Naive B cell (primary cell): ENCODE measurements at regions not wholly inside any gene's neighbourhood (a gene's known extent, or its start where the extent isn't known, plus 50 kb on each side); places are given as distances from the start of the nearest gene placed in this dataset.

Source experiments
- ATAC-seq, 2 donors: fragments of 150-1000 bp; cut with Tn5 transposase; 2 replicates each; pipeline ENCODE4 v1.10.0; 2021; ENCODE audit warnings: low read depth in 2 of 2, mild to moderate bottlenecking in 2 of 2, moderate library complexity in 2 of 2
- DNase-seq: peaks from one replicate; pipeline ENCODE4 v3.0.0; 2022
- H3K27ac Mint-ChIP-seq, 6 donors: one replicate each; pipeline ENCODE4 v1.8.0; 2020 to 2022; ENCODE audit warnings: mild to moderate bottlenecking in 6 of 6, mixed read lengths in 6 of 6, moderate library complexity in 5 of 6, inconsistent platforms in 2 of 6
- H3K27me3 Mint-ChIP-seq, 3 donors: one replicate each; pipeline ENCODE4 v1.8.0; 2021 to 2022; ENCODE audit warnings: mixed read lengths in 3 of 3, mild to moderate bottlenecking in 1 of 3
- H3K36me3 Mint-ChIP-seq, 2 donors: one replicate each; pipeline ENCODE4 v1.8.0; 2020 to 2022; ENCODE audit warnings: mixed read lengths in 2 of 2, inconsistent platforms in 1 of 2, mild to moderate bottlenecking in 1 of 2
- H3K4me1 Mint-ChIP-seq, 3 donors: one replicate each; pipeline ENCODE4 v1.8.0; 2020 to 2022; ENCODE audit warnings: mixed read lengths in 3 of 3, inconsistent platforms in 1 of 3, mild to moderate bottlenecking in 1 of 3, moderate library complexity in 1 of 3
- H3K4me3 Mint-ChIP-seq, 8 donors: one replicate each; pipeline ENCODE4 v1.8.0; 2020 to 2022; ENCODE audit warnings: mild to moderate bottlenecking in 8 of 8, mixed read lengths in 8 of 8, moderate library complexity in 8 of 8, inconsistent platforms in 2 of 8
- H3K9me3 Mint-ChIP-seq, 7 donors: one replicate each; pipeline ENCODE4 v1.8.0; 2020 to 2022; ENCODE audit warnings: mixed read lengths in 7 of 7, mild to moderate bottlenecking in 5 of 7, inconsistent platforms in 2 of 7, moderate library complexity in 1 of 7

- ATAC-seq (no peak), DNase-seq (no peak)
- Mint-ChIP-seq H3K4me1 (no peaks in the 10 kb centered on the region), H3K36me3 (no peaks in the 10 kb centered on the region), H3K4me3 (no peak overlapping the region), H3K27ac (no peak overlapping the region), H3K9me3 (peaks cover 0 to 10% (median 2%) of the 10 kb centered on the region in 7 donors), H3K27me3 (peaks cover 15 to 27% (median 26%) of the 10 kb centered on the region in 3 donors)
Measured at GRCh38 chr17:65394811-65395472, 166.5 kb downstream of the AXIN2 start.

- no peak for DNase-seq
- no peaks in the 10 kb centered on the region for H3K4me1 Mint-ChIP-seq
Measured at GRCh38 chr17:65393514-65393913, 167.9 kb downstream of the AXIN2 start.

GRCh38 chr17:65389949-65390348 lies 171.5 kb downstream of the AXIN2 start:
- H3K4me3 Mint-ChIP-seq, result no peak overlapping the region
- H3K27ac Mint-ChIP-seq, result no peak overlapping the region
- H3K4me1 Mint-ChIP-seq, result no peaks in the 10 kb centered on the region
- H3K27me3 Mint-ChIP-seq, result peaks cover 22 to 40% (median 30%) of the 10 kb centered on the region in 3 donors
- H3K36me3 Mint-ChIP-seq, result no peaks in the 10 kb centered on the region
- H3K9me3 Mint-ChIP-seq, result peaks cover 0 to 19% (median 2%) of the 10 kb centered on the region in 7 donors
- ATAC-seq (no peak), DNase-seq (no peak)

More at GRCh38 chr17:65393514-65393913, 167.9 kb downstream of the AXIN2 start:
- H3K4me3 Mint-ChIP-seq, result no peak overlapping the region
- peaks cover 0 to 13% (median 2%) of the 10 kb centered on the region in 7 donors for H3K9me3 Mint-ChIP-seq
- H3K27ac Mint-ChIP-seq, result no peak overlapping the region
- H3K27me3 Mint-ChIP-seq, result peaks cover 22 to 26% (median 22%) of the 10 kb centered on the region in 3 donors
- no peaks in the 10 kb centered on the region for H3K36me3 Mint-ChIP-seq
- ATAC-seq, result no peak

- Mint-ChIP-seq H3K36me3 (no peaks in the 10 kb centered on the region), H3K4me1 (no peaks in the 10 kb centered on the region), H3K27me3 (peaks cover 22 to 40% (median 30%) of the 10 kb centered on the region in 3 donors), H3K9me3 (peaks cover 0 to 19% (median 2%) of the 10 kb centered on the region in 7 donors), H3K4me3 (no peak overlapping the region), H3K27ac (no peak overlapping the region)
- ATAC-seq (no peak), DNase-seq (no peak)
Measured at GRCh38 chr17:65389426-65389825, 172.0 kb downstream of the AXIN2 start.

GRCh38 chr17:65388911-65389310 lies 172.5 kb downstream of the AXIN2 start:
- H3K4me3 Mint-ChIP-seq, result no peak overlapping the region
- H3K27me3 Mint-ChIP-seq, result peaks cover 22 to 40% (median 30%) of the 10 kb centered on the region in 3 donors
- no peaks in the 10 kb centered on the region for H3K4me1 Mint-ChIP-seq
- peaks cover 0 to 19% (median 2%) of the 10 kb centered on the region in 7 donors for H3K9me3 Mint-ChIP-seq
- DNase-seq (no peak), ATAC-seq (no peak)
- no peaks in the 10 kb centered on the region for H3K36me3 Mint-ChIP-seq
- H3K27ac Mint-ChIP-seq, result no peak overlapping the region

- DNase-seq (no peak), ATAC-seq (no peak)
- Mint-ChIP-seq H3K27me3 (peaks cover 22 to 40% (median 35%) of the 10 kb centered on the region in 3 donors), H3K27ac (no peak overlapping the region), H3K36me3 (no peaks in the 10 kb centered on the region), H3K4me3 (no peak overlapping the region), H3K4me1 (no peaks in the 10 kb centered on the region), H3K9me3 (peaks cover 0 to 19% (median 3%) of the 10 kb centered on the region in 7 donors)
Measured at GRCh38 chr17:65387322-65387721, 174.1 kb downstream of the AXIN2 start.

- H3K9me3 Mint-ChIP-seq, result peaks cover 0 to 10% (median 4%) of the 10 kb centered on the region in 7 donors
- no peak for ATAC-seq
Measured at GRCh38 chr17:65385726-65386125, 175.7 kb downstream of the AXIN2 start.

GRCh38 chr17:65385071-65385470 lies 176.4 kb downstream of the AXIN2 start:
- peaks cover 0 to 14% (median 7%) of the 10 kb centered on the region in 7 donors for H3K9me3 Mint-ChIP-seq
- no peaks in the 10 kb centered on the region for H3K36me3 Mint-ChIP-seq
- no peak for DNase-seq
- H3K27ac Mint-ChIP-seq, result peak overlapping the region in 1 of 6 donors; percentile 83
- H3K4me1 Mint-ChIP-seq, result no peaks in the 10 kb centered on the region
- ATAC-seq, result no peak
- peaks cover 20 to 27% (median 26%) of the 10 kb centered on the region in 3 donors for H3K27me3 Mint-ChIP-seq
- H3K4me3 Mint-ChIP-seq, result no peak overlapping the region

More at GRCh38 chr17:65385726-65386125, 175.7 kb downstream of the AXIN2 start:
- no peaks in the 10 kb centered on the region for H3K36me3 Mint-ChIP-seq
- H3K27ac Mint-ChIP-seq, result no peak overlapping the region
- no peak overlapping the region for H3K4me3 Mint-ChIP-seq
- DNase-seq, result no peak
- no peaks in the 10 kb centered on the region for H3K4me1 Mint-ChIP-seq
- peaks cover 21 to 27% (median 27%) of the 10 kb centered on the region in 3 donors for H3K27me3 Mint-ChIP-seq

- Mint-ChIP-seq H3K4me3 (no peak overlapping the region), H3K27me3 (peaks cover 1 to 20% (median 19%) of the 10 kb centered on the region in 3 donors), H3K27ac (no peak overlapping the region), H3K9me3 (peaks cover 4 to 15% (median 7%) of the 10 kb centered on the region in 7 donors), H3K36me3 (no peaks in the 10 kb centered on the region), H3K4me1 (no peaks in the 10 kb centered on the region)
- ATAC-seq (no peak), DNase-seq (no peak)
Measured at GRCh38 chr17:65381152-65381551, 180.3 kb downstream of the AXIN2 start.

GRCh38 chr17:65374966-65375365 lies 186.5 kb downstream of the AXIN2 start:
- Mint-ChIP-seq H3K36me3 (no peaks in the 10 kb centered on the region), H3K4me3 (no peak overlapping the region), H3K4me1 (no peaks in the 10 kb centered on the region), H3K27me3 (peaks cover 30 to 52% (median 33%) of the 10 kb centered on the region in 3 donors), H3K9me3 (peaks cover 0 to 9% (median 6%) of the 10 kb centered on the region in 7 donors), H3K27ac (no peak overlapping the region)
- DNase-seq, result no peak
- no peak for ATAC-seq

GRCh38 chr17:65371702-65372101 lies 189.7 kb downstream of the AXIN2 start:
- no peak for ATAC-seq
- DNase-seq, result no peak
- Mint-ChIP-seq H3K9me3 (peaks cover 0 to 6% (median 2%) of the 10 kb centered on the region in 7 donors), H3K27ac (no peak overlapping the region), H3K36me3 (no peaks in the 10 kb centered on the region), H3K27me3 (peaks cover 32 to 52% (median 35%) of the 10 kb centered on the region in 3 donors), H3K4me1 (no peaks in the 10 kb centered on the region), H3K4me3 (peak overlapping the region in 1 of 8 donors; percentile 31)

GRCh38 chr17:65370669-65371131 lies 190.7 kb downstream of the AXIN2 start:
- H3K27me3 Mint-ChIP-seq, result peaks cover 30 to 48% (median 35%) of the 10 kb centered on the region in 3 donors
- no peak overlapping the region for H3K4me3 Mint-ChIP-seq
- no peak for DNase-seq
- H3K4me1 Mint-ChIP-seq, result no peaks in the 10 kb centered on the region
- H3K36me3 Mint-ChIP-seq, result no peaks in the 10 kb centered on the region
- H3K9me3 Mint-ChIP-seq, result peaks cover 0 to 6% (median 2%) of the 10 kb centered on the region in 7 donors
- no peak for ATAC-seq
- no peak overlapping the region for H3K27ac Mint-ChIP-seq

- Mint-ChIP-seq H3K4me1 (no peaks in the 10 kb centered on the region), H3K4me3 (no peak overlapping the region), H3K36me3 (no peaks in the 10 kb centered on the region), H3K27me3 (peaks cover 32 to 46% (median 35%) of the 10 kb centered on the region in 3 donors), H3K9me3 (peaks cover 0 to 7% (median 2%) of the 10 kb centered on the region in 7 donors), H3K27ac (no peak overlapping the region)
- ATAC-seq, result no peak
- no peak for DNase-seq
Measured at GRCh38 chr17:65368341-65368740, 193.1 kb downstream of the AXIN2 start.
